ENCODE measurements at regions not wholly inside any gene's neighbourhood (a gene's known extent, or its start where the extent isn't known, plus 50 kb on each side); places are given as distances from the start of the nearest gene placed in this dataset.

GRCh38 chr2:153096272-153096671, 377.9 kb downstream of the ARL6IP6 start:
- no peak for DNase-seq

- no peak for DNase-seq
Observed at GRCh38 chr2:153091344-153091743, 372.9 kb downstream of the ARL6IP6 start.

- no peak for DNase-seq
Observed at GRCh38 chr2:153079315-153079714, 360.9 kb downstream of the ARL6IP6 start.

GRCh38 chr2:153077311-153077710, 358.9 kb downstream of the ARL6IP6 start:
- DNase-seq, result no peak

GRCh38 chr2:153074207-153074606, 355.8 kb downstream of the ARL6IP6 start:
- DNase-seq, result no peak

GRCh38 chr2:153072813-153073212, 354.4 kb downstream of the ARL6IP6 start:
- DNase-seq, result no peak

- no peak for DNase-seq
Observed at GRCh38 chr2:153072077-153072476, 353.7 kb downstream of the ARL6IP6 start.

GRCh38 chr2:153071090-153071489, 352.7 kb downstream of the ARL6IP6 start:
- no peak for DNase-seq

- no peak for DNase-seq
Observed at GRCh38 chr2:153068915-153069314, 350.5 kb downstream of the ARL6IP6 start.

- no peak for DNase-seq
Observed at GRCh38 chr2:153068052-153068451, 349.6 kb downstream of the ARL6IP6 start.

- DNase-seq, result no peak
Observed at GRCh38 chr2:153059338-153060052, 341.1 kb downstream of the ARL6IP6 start.

- DNase-seq, result no peak
Observed at GRCh38 chr2:153057743-153058142, 339.3 kb downstream of the ARL6IP6 start.

- DNase-seq, result no peak
Observed at GRCh38 chr2:153055182-153055581, 336.8 kb downstream of the ARL6IP6 start.

- no peak for DNase-seq
Observed at GRCh38 chr2:153052807-153053559, 334.6 kb downstream of the ARL6IP6 start.

GRCh38 chr2:153047220-153047619, 328.8 kb downstream of the ARL6IP6 start:
- DNase-seq, result no peak

GRCh38 chr2:153043385-153043784, 325.0 kb downstream of the ARL6IP6 start:
- DNase-seq, result no peak

GRCh38 chr2:153028626-153029025, 310.2 kb downstream of the ARL6IP6 start:
- DNase-seq, result no peak

GRCh38 chr2:153027533-153027932, 309.1 kb downstream of the ARL6IP6 start:
- DNase-seq, result no peak

- DNase-seq, result no peak
Observed at GRCh38 chr2:153020201-153020600, 301.8 kb downstream of the ARL6IP6 start.

GRCh38 chr2:153005071-153005730, 286.8 kb downstream of the ARL6IP6 start:
- DNase-seq, result no peak

- no peak for DNase-seq
Observed at GRCh38 chr2:153004627-153005026, 286.2 kb downstream of the ARL6IP6 start.

- DNase-seq, result no peak
Observed at GRCh38 chr2:152974146-152974545, 255.7 kb downstream of the ARL6IP6 start.

GRCh38 chr2:152971685-152972084, 253.3 kb downstream of the ARL6IP6 start:
- no peak for DNase-seq

GRCh38 chr2:152962446-152962845, 244.0 kb downstream of the ARL6IP6 start:
- DNase-seq, result no peak
